OCI-LY3 (cell line): ENCODE measurements at regions not wholly inside any gene's neighbourhood (a gene's known extent, or its start where the extent isn't known, plus 50 kb on each side); places are given as distances from the start of the nearest gene placed in this dataset.

ENCODE experiments used
- H2AFZ ChIP-seq: fragments of 200-600, 300-600 bp; shearing (Covaris generic); 2 replicates; pipeline ENCODE4 v1.6.0; 2014; ENCODE audit warnings: antibody characterized with exemption, low read depth, low read length
- H3K27ac ChIP-seq: fragments of 200-600, 300-600 bp; sonication (generic); 2 replicates; pipeline ENCODE4 v1.5.1; 2014; ENCODE audit warnings: mild to moderate bottlenecking, low read length, moderate library complexity, mixed read lengths
- H3K27me3 ChIP-seq: fragments of 200-600, 300-600 bp; sonication (generic); 2 replicates; pipeline ENCODE4 v1.6.1; 2014; ENCODE audit warnings: low read depth, low read length, mixed read lengths
- H3K36me3 ChIP-seq: fragments of 200-600, 300-600 bp; sonication (generic); replicated peaks from 2 replicates; pipeline ENCODE3; 2014; ENCODE audit warnings: low read depth, low read length, mixed read lengths
- H3K4me1 ChIP-seq: fragments of 300-600, 200-600 bp; sonication (generic); 2 replicates; pipeline ENCODE4 v1.6.1; 2014; ENCODE audit warnings: low read length, mixed read lengths
- H3K4me2 ChIP-seq: fragments of 200-600, 300-600 bp; sonication (generic); 2 replicates; pipeline ENCODE4 v1.6.1; 2014; ENCODE audit warnings: low read length, mixed read lengths
- H3K4me3 ChIP-seq: fragments of 300-600, 200-600 bp; sonication (generic); 2 replicates; pipeline ENCODE4 v1.5.1; 2014; ENCODE audit warnings: antibody characterized with exemption, mild to moderate bottlenecking, low read length, moderate library complexity
- H3K79me2 ChIP-seq: fragments of 300-600, 200-600 bp; shearing (Covaris generic); 2 replicates; pipeline ENCODE4 v1.6.1; 2014; ENCODE audit warnings: mild to moderate bottlenecking, low read length, mixed read lengths
- H3K9ac ChIP-seq: fragments of 300-600, 200-600 bp; shearing (Covaris generic); 2 replicates; pipeline ENCODE4 v1.6.0; 2014; ENCODE audit warnings: mild to moderate bottlenecking, low read length, moderate library complexity
- H3K9me3 ChIP-seq: fragments of 200-600, 300-600 bp; shearing (Covaris generic); 2 replicates; pipeline ENCODE4 v1.6.1; 2014; ENCODE audit warnings: low read length, mixed read lengths; ENCODE audit not compliant: insufficient read depth
- H4K20me1 ChIP-seq: fragments of 200-600, 300-600 bp; sonication (generic); 2 replicates; pipeline ENCODE4 v1.6.1; 2016; ENCODE audit warnings: low read length, mixed read lengths; ENCODE audit not compliant: insufficient read depth
- EZH2phosphoT487 ChIP-seq: fragments of 200-600 bp; shearing (Covaris generic); IDR thresholded peaks from 2 replicates; pipeline ENCODE4 v1.6.1; 2018; ENCODE audit warnings: antibody characterized with exemption, mixed run types, low read depth
- TF ChIP-seq, protein P1 (sequence below): fragments of 200-600, 300-600 bp; sonication (generic); IDR thresholded peaks from 2 replicates; pipeline ENCODE4 v1.5.1; 2014; ENCODE audit warnings: antibody characterized with exemption, low read length, low read depth

DNA sequence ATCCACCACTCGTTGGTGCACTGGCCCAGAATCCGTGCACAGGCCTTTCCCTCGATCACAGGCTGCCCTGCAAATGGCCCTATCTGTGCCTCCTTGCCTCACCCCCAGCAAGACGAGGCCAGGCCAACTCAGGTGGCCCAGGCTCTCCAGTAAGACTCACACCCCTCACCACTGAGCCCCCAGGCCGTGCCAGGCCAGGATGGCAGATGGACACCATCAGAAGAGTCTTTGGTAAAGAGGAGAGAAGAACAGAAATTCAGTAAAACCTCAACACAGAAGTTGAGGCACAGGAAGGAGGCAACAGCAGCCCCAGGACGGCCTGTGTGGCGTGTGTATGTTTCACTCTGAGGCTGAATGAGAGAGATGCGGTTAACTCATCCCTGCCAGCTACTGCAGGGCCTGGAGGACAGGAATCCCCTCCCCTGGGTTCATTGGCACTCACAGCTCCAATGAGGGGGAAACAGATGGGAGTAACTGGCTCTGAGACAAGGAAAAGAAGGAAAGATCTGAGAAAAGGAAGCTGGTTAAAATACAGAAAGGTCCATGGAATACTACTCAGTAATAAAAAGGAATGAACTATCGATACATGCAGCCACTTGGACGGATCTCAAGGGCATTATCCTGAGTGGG lies 54.1 kb upstream of the WNT11 start:
- Histone ChIP-seq H3K79me2 (no peaks in the 10 kb centered on the region), H3K4me2 (no peak overlapping the region), H3K9me3 (no peaks in the 10 kb centered on the region), H3K9ac (no peak overlapping the region), H2AFZ (no peak overlapping the region), H3K36me3 (no peaks in the 10 kb centered on the region), H3K27ac (no peak overlapping the region), H3K4me1 (no peaks in the 10 kb centered on the region), H4K20me1 (no peaks in the 10 kb centered on the region), H3K27me3 (peaks cover 48% of the 10 kb centered on the region), H3K4me3 (no peak overlapping the region)
- no peak for TF ChIP-seq EZH2phosphoT487
- TF ChIP-seq, protein P1, sequence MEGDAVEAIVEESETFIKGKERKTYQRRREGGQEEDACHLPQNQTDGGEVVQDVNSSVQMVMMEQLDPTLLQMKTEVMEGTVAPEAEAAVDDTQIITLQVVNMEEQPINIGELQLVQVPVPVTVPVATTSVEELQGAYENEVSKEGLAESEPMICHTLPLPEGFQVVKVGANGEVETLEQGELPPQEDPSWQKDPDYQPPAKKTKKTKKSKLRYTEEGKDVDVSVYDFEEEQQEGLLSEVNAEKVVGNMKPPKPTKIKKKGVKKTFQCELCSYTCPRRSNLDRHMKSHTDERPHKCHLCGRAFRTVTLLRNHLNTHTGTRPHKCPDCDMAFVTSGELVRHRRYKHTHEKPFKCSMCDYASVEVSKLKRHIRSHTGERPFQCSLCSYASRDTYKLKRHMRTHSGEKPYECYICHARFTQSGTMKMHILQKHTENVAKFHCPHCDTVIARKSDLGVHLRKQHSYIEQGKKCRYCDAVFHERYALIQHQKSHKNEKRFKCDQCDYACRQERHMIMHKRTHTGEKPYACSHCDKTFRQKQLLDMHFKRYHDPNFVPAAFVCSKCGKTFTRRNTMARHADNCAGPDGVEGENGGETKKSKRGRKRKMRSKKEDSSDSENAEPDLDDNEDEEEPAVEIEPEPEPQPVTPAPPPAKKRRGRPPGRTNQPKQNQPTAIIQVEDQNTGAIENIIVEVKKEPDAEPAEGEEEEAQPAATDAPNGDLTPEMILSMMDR = no peak

GRCh38 chr11:76259299-76259908 lies 53.1 kb upstream of the WNT11 start:
- Histone ChIP-seq H3K9me3 (no peaks in the 10 kb centered on the region), H3K4me1 (no peaks in the 10 kb centered on the region), H2AFZ (no peak overlapping the region), H3K4me2 (no peak overlapping the region), H3K4me3 (no peak overlapping the region), H3K9ac (no peak overlapping the region), H4K20me1 (no peaks in the 10 kb centered on the region), H3K27ac (no peak overlapping the region), H3K79me2 (no peaks in the 10 kb centered on the region), H3K36me3 (no peaks in the 10 kb centered on the region), H3K27me3 (peaks cover 48% of the 10 kb centered on the region)
- TF ChIP-seq, protein P1 = no peak
- TF ChIP-seq EZH2phosphoT487 = no peak

DNA sequence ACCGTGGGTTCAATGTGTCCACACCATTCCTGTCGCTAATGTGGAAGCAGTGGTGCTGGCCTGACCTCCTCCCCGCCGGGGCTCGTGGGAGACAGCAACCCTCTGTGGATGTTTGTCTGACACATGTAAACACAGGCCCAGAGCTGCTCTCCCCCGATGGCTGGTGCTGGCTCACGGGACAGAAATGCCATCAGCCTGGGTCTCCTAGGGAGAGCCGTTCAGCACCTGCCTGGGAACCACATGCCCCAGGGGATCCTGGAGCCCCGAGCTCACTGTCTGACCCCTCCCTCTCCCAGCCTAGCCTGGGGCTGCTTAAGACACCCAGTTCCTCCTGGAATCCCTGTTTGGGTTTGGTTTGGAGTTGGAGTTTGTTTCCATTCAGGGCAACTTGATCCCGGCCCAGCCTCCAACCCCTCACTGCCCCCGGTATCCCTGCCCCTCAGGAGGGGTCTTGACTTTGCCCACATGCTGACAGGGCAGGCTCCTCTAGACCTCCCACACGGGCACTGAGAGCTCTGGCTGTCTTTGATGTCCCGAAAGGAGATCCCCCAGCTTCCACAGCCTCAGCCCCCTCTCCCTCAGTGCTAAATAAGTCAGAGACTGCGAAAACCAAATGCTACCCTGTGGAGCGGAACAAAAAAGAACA lies 50.9 kb upstream of the WNT11 start:
- H3K9ac ChIP-seq = no peak overlapping the region
- no peaks in the 10 kb centered on the region for H3K9me3 ChIP-seq
- H2AFZ ChIP-seq = no peak overlapping the region
- no peak overlapping the region for H3K27ac ChIP-seq
- no peaks in the 10 kb centered on the region for H3K36me3 ChIP-seq
- H3K4me3 ChIP-seq = no peak overlapping the region
- H3K27me3 ChIP-seq = peaks cover 50% of the 10 kb centered on the region
- no peak overlapping the region for H3K4me2 ChIP-seq
- H3K4me1 ChIP-seq = no peaks in the 10 kb centered on the region
- H3K79me2 ChIP-seq = no peaks in the 10 kb centered on the region
- TF ChIP-seq EZH2phosphoT487 = no peak
- TF ChIP-seq, protein P1 = no peak
- no peaks in the 10 kb centered on the region for H4K20me1 ChIP-seq

DNA sequence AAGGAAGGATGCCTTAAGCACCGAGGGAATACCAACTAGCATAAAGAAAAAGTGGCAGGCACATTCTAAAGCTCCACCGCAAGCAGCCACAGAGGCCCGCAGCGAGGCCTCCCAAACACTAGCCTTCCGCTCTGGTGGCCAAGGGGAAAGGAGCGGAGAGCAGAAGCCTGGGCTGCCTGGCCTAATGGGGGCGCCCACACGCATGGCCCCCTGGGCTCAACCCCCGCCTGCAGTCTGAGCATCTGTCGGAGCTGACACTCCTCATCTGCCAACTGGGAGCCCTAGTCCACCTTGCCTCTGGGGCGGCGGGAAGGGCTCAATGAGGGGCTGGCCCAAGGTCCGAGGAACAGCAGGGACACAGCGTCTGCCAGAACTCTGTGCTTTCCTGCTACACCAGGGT lies 50.1 kb upstream of the WNT11 start:
- no peaks in the 10 kb centered on the region for H4K20me1 ChIP-seq
- TF ChIP-seq EZH2phosphoT487 = no peak
- TF ChIP-seq, protein P1 = no peak
- H3K4me2 ChIP-seq = no peak overlapping the region
- peaks cover 52% of the 10 kb centered on the region for H3K27me3 ChIP-seq
- H3K9ac ChIP-seq = no peak overlapping the region
- H3K4me3 ChIP-seq = no peak overlapping the region
- H2AFZ ChIP-seq = no peak overlapping the region
- H3K27ac ChIP-seq = no peak overlapping the region
- no peaks in the 10 kb centered on the region for H3K79me2 ChIP-seq
- no peaks in the 10 kb centered on the region for H3K36me3 ChIP-seq
- H3K9me3 ChIP-seq = no peaks in the 10 kb centered on the region
- H3K4me1 ChIP-seq = no peaks in the 10 kb centered on the region
